ENCODE measurements at regions not wholly inside any gene's neighbourhood (a gene's known extent, or its start where the extent isn't known, plus 50 kb on each side); places are given as distances from the start of the nearest gene placed in this dataset.

DNA sequence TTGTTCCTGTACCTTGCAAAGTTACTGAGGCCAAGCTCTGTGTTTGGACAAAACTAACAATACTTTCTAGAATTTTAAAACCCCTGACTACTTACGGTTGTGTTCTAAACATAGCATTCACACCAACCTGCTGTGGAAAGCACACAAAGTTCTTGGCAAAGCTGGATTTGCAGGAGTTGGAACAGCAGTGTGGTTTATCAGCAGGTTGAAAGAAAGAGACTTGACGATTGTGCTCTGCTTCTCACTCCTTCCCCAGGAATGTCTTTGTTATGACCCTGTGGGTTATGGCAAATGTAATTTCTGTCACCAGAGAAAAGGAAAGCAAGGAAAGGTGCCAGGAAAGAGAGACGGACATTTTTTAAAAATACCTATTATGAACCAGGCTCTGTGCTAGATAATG lies 165.5 kb upstream of the TGFBR2 start:
- TF ChIP-seq, protein P1, sequence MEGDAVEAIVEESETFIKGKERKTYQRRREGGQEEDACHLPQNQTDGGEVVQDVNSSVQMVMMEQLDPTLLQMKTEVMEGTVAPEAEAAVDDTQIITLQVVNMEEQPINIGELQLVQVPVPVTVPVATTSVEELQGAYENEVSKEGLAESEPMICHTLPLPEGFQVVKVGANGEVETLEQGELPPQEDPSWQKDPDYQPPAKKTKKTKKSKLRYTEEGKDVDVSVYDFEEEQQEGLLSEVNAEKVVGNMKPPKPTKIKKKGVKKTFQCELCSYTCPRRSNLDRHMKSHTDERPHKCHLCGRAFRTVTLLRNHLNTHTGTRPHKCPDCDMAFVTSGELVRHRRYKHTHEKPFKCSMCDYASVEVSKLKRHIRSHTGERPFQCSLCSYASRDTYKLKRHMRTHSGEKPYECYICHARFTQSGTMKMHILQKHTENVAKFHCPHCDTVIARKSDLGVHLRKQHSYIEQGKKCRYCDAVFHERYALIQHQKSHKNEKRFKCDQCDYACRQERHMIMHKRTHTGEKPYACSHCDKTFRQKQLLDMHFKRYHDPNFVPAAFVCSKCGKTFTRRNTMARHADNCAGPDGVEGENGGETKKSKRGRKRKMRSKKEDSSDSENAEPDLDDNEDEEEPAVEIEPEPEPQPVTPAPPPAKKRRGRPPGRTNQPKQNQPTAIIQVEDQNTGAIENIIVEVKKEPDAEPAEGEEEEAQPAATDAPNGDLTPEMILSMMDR (IDR thresholded peaks at IDR 0.05) = no peak
- TF ChIP-seq POLR2AphosphoS5 (IDR thresholded peaks at IDR 0.05; ENCODE audit: low read depth, low read length) (no peak), SIN3A (IDR thresholded peaks at IDR 0.05; ENCODE audit: borderline replicate concordance, insufficient read depth, low read depth, low read length) (no peak)
- TF ChIP-seq, protein P2, sequence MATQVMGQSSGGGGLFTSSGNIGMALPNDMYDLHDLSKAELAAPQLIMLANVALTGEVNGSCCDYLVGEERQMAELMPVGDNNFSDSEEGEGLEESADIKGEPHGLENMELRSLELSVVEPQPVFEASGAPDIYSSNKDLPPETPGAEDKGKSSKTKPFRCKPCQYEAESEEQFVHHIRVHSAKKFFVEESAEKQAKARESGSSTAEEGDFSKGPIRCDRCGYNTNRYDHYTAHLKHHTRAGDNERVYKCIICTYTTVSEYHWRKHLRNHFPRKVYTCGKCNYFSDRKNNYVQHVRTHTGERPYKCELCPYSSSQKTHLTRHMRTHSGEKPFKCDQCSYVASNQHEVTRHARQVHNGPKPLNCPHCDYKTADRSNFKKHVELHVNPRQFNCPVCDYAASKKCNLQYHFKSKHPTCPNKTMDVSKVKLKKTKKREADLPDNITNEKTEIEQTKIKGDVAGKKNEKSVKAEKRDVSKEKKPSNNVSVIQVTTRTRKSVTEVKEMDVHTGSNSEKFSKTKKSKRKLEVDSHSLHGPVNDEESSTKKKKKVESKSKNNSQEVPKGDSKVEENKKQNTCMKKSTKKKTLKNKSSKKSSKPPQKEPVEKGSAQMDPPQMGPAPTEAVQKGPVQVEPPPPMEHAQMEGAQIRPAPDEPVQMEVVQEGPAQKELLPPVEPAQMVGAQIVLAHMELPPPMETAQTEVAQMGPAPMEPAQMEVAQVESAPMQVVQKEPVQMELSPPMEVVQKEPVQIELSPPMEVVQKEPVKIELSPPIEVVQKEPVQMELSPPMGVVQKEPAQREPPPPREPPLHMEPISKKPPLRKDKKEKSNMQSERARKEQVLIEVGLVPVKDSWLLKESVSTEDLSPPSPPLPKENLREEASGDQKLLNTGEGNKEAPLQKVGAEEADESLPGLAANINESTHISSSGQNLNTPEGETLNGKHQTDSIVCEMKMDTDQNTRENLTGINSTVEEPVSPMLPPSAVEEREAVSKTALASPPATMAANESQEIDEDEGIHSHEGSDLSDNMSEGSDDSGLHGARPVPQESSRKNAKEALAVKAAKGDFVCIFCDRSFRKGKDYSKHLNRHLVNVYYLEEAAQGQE (IDR thresholded peaks at IDR 0.05; ENCODE audit: insufficient read depth in 1 of 2, low read depth in 2 of 2, low read length in 1 of 2) = no peak

All from Panc1 (cell line).